ENCODE measurements at regions not wholly inside any gene's neighbourhood (a gene's known extent, or its start where the extent isn't known, plus 50 kb on each side); places are given as distances from the start of the nearest gene placed in this dataset.
"Not testable (repeated sequence)": the region's sequence is repeated elsewhere in the genome, so short reads cannot be mapped to it uniquely, and the experiment has no call there.

- DNase-seq (ENCODE audit: low read depth) = no peak
- no peak overlapping the region for H3K4me3 ChIP-seq (ENCODE audit: low read depth, low read length)
- TF ChIP-seq CTCF (IDR thresholded peaks at IDR 0.05; ENCODE audit: control insufficient read depth, extremely low read depth, insufficient read depth) = no peak
Observed at GRCh38 chr5:126274763-126275125, 148.5 kb upstream of the GRAMD2B start.

GRCh38 chr5:126277762-126278161, 145.4 kb upstream of the GRAMD2B start:
- H3K4me3 ChIP-seq (ENCODE audit: low read depth, low read length) = no peak overlapping the region
- no peak for DNase-seq (ENCODE audit: low read depth)
- no peak for TF ChIP-seq CTCF (IDR thresholded peaks at IDR 0.05; ENCODE audit: control insufficient read depth, extremely low read depth, insufficient read depth)

DNA sequence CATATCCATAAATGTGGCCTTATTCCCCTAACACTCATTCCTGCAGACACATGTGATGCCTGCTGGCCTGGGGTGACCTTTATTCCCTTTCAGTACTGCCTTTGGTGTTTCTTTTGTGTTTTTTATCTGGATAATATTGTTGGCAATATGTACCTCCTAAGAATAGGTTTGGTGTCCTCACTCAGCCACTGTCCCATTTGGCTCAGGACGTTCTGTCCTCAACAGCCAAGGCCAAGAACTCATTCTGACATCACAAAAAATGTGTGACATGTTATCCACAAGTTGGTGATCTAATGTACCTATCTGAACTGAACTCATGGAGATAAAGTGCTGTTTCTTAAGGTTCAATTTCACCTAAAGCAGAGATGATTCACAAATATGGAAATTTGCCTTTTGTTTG, 142.9 kb upstream of the GRAMD2B start:
- no peak for DNase-seq (ENCODE audit: low read depth)
- no peak for TF ChIP-seq CTCF (IDR thresholded peaks at IDR 0.05; ENCODE audit: control insufficient read depth, extremely low read depth, insufficient read depth)

GRCh38 chr5:126280846-126281245, 142.4 kb upstream of the GRAMD2B start:
- no peak for TF ChIP-seq CTCF (IDR thresholded peaks at IDR 0.05; ENCODE audit: control insufficient read depth, extremely low read depth, insufficient read depth)
- no peak overlapping the region for H3K4me3 ChIP-seq (ENCODE audit: low read depth, low read length)
- DNase-seq (ENCODE audit: low read depth) = no peak

More for the DNA sequence above, 142.9 kb upstream of the GRAMD2B start:
- H3K4me3 ChIP-seq (ENCODE audit: low read depth, low read length) = no peak overlapping the region

- TF ChIP-seq CTCF (IDR thresholded peaks at IDR 0.05; ENCODE audit: control insufficient read depth, extremely low read depth, insufficient read depth) = no peak
- H3K4me3 ChIP-seq (ENCODE audit: low read depth, low read length) = no peak overlapping the region
- DNase-seq (ENCODE audit: low read depth) = no peak
Observed at GRCh38 chr5:126284977-126285696, 138.1 kb upstream of the GRAMD2B start.

- not testable (repeated sequence) for DNase-seq (ENCODE audit: low read depth)
Observed at GRCh38 chr5:126296121-126296520, 127.1 kb upstream of the GRAMD2B start.

DNA sequence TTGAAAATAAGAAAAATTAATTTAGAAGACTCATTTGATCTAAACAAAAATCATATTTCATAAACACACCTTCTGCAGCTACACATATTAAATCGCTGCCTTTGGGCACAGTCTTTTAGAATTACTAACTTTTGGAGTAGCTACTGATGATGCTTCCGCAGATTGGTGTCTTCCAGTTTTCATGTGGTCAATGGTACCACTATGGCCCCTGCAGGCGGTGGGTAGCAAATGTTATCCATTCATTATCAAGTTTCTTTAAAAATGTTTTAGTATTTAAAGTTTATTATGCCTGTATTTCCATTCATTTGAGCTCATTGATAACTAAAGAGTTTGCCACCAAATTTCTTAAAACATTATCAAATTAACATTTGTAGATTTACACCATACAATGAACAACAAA, 122.9 kb upstream of the GRAMD2B start:
- no peak for TF ChIP-seq CTCF (IDR thresholded peaks at IDR 0.05; ENCODE audit: control insufficient read depth, extremely low read depth, insufficient read depth)
- no peak overlapping the region for H3K4me3 ChIP-seq (ENCODE audit: low read depth, low read length)
- DNase-seq (ENCODE audit: low read depth) = no peak

More at GRCh38 chr5:126296121-126296520, 127.1 kb upstream of the GRAMD2B start:
- not testable (repeated sequence) for H3K4me3 ChIP-seq (ENCODE audit: low read depth, low read length)

All from LNCaP clone FGC (cell line).